G401.6 (cell line): ENCODE measurements at regions not wholly inside any gene's neighbourhood (a gene's known extent, or its start where the extent isn't known, plus 50 kb on each side); places are given as distances from the start of the nearest gene placed in this dataset.
"Not testable (repeated sequence)": the region's sequence is repeated elsewhere in the genome, so short reads cannot be mapped to it uniquely, and the experiment has no call there.

Experiments
- FAIRE-seq: peaks from 2 replicates; lab custom pipeline; 2012; peaks lifted over from hg19 to GRCh38; lab: Jason Lieb, UNC

DNA sequence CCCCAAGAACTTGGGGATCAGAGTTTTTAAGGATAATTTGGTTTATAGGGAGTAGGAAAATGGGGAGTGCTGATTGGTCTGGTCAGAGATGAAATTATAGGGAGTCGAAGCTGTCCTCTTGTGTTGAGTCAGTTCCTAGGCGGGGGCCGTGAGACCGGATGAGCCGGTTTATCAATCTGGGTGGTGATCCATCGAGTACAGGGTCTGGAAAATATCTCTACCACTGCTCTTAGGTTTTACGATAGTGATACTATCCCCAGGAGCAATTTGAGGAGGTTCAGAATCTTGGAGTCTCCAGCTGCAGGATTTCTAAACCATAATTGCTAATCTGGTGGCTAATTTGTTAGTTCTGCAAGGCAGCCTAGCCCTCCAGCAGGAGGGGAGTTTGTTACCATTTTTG lies 403.4 kb downstream of the CDH11 start:
- FAIRE-seq: no peak

- no peak for FAIRE-seq
These were observed 404.0 kb downstream of the CDH11 start for GRCh38 chr16:64717871-64718270.

DNA sequence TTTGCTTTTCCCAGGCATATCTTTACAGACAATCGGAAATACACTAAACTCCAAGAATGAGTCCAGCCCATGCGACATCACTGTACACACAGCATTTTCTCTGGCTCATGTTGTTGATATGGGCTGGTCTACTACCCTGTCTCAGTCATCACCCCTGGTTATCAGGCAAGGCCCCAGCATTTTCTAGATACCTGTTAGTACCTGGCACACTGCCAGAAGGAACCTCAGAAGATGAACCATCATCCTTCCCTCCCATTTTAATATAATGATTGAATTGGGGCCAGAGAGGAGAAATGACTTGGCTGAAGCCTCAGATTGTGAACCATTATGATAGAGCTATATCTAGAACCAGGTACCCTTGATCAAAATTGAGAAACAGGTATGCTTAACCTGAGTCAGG lies 406.2 kb downstream of the CDH11 start:
- no peak for FAIRE-seq

DNA sequence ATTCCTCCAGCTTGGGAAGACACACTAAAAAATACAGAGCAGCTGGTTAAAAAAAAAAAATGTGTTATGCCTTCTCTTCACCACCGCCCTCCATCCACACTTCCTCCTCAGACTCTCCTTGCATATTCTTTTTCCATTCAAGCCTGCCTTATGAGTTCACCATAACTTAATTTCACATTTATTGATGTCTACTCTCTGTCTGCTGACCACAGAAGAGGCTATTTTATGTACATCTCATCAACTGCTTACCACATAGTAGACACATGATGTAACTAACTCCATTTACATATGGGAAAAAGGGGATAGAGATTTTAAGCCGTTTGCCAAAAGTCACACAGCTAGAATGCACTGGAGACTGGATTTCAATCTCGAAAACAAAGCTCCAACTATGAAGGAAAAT lies 409.8 kb downstream of the CDH11 start:
- FAIRE-seq: no peak

DNA sequence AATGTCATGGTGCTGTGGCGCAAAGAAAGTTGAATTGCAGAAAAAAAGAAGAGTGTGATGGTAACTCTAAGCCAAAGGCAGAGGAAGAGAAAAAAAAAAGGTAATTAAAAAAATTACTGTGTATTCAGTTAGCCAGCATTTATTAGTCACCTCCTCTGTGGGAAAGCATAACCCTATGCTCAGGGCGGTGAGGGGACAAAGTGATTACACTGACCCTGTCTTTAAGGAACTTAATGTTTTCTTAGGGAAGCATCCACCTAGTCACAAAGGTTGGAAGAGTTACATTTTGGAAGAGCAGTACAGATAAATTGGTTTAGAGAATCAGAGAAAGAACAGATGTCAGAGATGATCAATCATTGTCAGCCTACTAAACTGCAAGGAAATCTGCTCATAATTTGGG lies 410.3 kb downstream of the CDH11 start:
- FAIRE-seq: no peak

GRCh38 chr16:64711026-64711425 lies 410.8 kb downstream of the CDH11 start:
- no peak for FAIRE-seq

GRCh38 chr16:64705443-64705842 lies 416.4 kb downstream of the CDH11 start:
- no peak for FAIRE-seq

DNA sequence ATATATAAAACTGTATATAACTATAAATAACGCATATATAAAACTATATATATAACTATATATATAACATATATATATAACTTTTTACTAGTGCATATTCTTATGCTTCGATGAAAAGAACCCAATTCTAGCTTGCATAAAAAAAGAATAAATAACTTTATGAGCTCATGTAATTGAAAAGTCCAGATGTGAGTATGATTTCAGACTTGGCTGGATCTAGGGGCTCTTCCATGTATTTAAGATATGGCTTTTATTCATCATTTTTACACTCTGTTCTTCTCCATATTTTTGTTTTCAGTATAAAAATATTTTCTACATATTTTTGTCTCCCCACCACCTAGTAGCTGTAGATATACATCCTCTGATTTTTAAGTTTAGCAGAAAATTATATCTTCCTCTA lies 417.5 kb downstream of the CDH11 start:
- FAIRE-seq: no peak

GRCh38 chr16:64702415-64702814 lies 419.4 kb downstream of the CDH11 start:
- no peak for FAIRE-seq

DNA sequence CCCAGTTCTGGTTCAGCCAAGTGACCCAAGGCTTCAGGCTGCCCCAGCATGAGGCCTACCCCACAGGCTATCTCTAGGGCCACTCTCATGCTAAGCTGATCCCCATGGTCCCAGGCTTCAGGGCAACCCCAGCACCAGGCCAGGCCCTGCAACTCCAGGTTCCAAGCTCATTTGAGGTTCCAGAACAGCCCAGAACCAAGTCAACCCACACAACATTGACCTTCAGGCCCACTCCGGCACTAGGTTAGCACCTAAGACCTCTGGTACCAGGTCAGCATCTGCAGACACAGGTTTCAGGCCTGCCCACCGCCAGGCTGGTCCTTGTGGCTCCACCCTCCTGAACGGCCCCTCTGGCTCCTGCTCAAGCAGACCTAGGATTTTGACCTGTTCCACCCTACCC lies 421.2 kb downstream of the CDH11 start:
- FAIRE-seq: no peak

- no peak for FAIRE-seq
These were observed 425.0 kb downstream of the CDH11 start for GRCh38 chr16:64696866-64697265.

- FAIRE-seq: no peak
These were observed 426.2 kb downstream of the CDH11 start for GRCh38 chr16:64695684-64696083.

DNA sequence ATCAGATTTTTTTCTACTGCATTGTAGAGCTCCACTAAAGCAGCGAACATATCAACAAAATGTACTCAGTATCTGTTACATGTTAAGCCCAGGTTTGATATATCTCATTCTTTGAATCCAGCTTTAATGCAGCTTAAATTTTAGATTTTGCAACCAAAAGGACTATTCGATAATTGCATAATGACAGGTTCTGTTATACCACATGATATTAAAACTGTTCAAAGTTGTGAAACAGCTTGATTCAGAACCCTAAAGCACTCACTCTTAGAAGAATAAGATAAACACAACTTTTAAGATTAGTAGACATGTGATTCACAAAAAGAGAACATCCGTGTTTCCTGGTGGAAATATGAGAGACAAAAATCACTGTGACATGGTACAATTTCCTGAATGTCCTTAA lies 427.9 kb downstream of the CDH11 start:
- FAIRE-seq: no peak

DNA sequence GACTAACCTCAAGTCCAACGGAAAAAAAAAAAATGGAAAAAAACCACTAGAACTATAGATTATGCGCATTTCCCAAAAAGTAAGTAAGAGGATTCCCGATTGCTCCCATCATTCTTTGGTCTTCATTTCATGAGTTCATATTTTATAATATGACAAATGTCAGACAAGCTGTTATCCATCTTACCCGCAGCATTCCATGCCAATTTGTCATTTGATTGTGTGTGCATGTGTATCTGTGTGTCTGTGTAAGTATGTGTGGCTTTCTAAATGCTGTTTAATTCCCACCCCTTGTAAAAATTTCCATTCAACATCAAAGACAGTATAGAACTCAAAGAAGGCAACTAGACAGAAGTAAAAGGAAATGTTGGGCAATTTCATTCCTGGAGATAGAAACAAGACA lies 434.1 kb downstream of the CDH11 start:
- FAIRE-seq: no peak

DNA sequence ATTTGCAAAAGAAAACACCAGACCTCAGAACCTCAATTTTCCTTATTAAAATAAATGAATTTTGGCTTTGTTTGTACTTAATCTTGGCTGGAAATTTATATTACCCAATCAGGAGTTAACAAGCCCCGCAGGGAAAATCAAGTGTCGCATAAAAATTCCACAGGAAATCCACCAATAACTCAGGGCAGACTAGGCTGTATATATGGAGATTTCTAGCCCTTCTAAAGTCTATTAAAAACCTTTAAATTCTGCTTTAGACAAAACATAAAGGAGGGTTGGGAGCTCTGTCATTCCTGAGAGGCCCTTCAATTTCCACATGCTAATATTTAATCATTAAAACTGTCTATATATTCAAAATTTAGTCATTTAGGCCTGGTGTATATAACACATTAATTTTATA lies 434.7 kb downstream of the CDH11 start:
- FAIRE-seq: no peak

- FAIRE-seq: no peak
These were observed 441.7 kb downstream of the CDH11 start for GRCh38 chr16:64679976-64680690.

- FAIRE-seq: no peak
These were observed 452.3 kb downstream of the CDH11 start for GRCh38 chr16:64669573-64669972.

GRCh38 chr16:64667334-64667877 lies 454.5 kb downstream of the CDH11 start:
- no peak for FAIRE-seq

DNA sequence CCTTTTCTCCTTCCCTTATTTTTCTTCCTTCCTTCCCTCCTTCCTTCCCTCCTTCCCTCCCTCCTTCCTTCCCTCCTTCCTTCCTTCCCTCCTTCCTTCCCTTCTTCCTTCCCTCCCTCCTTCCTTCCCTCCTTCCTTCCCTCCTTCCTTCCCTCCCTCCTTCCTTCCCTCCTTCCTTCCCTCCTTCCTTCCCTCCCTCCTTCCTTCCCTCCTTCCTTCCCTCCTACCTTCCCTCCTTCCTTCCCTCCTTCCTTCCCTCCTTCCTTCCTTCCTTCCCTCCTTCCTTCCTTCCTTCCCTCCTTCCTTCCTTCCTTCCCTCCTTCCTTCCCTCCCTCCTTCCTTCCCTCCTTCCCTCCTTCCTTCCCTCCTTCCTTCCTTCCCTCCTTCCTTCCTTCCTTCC lies 459.6 kb downstream of the CDH11 start:
- not testable (repeated sequence) for FAIRE-seq

DNA sequence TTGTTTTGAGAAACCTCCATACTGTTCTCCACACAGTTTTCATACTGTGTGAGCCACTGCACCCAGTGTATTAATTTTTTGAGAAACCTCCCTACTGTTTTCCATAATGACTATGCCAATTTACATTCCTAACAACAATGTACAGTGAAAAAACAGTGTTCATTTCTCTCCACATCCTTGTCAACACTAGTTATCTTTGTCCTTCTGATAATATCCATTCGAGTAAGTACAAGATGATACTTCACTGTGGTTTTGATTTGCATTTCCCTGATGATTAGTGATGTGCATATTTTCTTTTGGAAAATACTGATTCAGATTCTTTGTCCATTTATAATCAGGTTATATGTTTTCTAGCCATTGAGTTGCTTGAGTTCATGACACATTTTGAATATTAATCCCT lies 462.0 kb downstream of the CDH11 start:
- FAIRE-seq: no peak

GRCh38 chr16:64657316-64658011 lies 464.4 kb downstream of the CDH11 start:
- no peak for FAIRE-seq

GRCh38 chr16:64656471-64656870 lies 465.4 kb downstream of the CDH11 start:
- FAIRE-seq: no peak

DNA sequence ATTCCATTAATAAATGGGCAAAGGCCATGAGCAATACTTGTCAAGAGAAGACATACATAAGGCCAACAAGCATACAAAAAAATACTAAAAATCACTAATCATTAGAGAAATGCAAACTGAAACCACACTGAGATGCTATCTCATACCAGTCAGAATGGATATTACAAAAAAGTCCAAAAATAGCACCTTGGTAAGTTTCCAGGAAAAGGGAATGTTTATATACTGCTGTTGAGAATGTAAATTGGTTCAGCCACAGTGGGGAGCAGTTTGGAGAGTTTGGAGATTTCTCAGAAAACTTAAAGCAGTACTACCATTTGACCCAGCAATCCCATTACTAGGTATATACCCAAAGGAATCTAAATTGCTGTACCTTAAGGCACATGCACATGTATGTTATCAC lies 467.7 kb downstream of the CDH11 start:
- no peak for FAIRE-seq

- no peak for FAIRE-seq
These were observed 473.6 kb downstream of the CDH11 start for GRCh38 chr16:64648282-64648681.
